GM12875 (cell line): ENCODE measurements at regions not wholly inside any gene's neighbourhood (a gene's known extent, or its start where the extent isn't known, plus 50 kb on each side); places are given as distances from the start of the nearest gene placed in this dataset.

Experiments
- H3K4me3 ChIP-seq: one replicate; pipeline ENCODE4 v1.5.1; 2011; ENCODE audit warnings: low read depth, low read length, control low read depth
- TF ChIP-seq, protein P1 (sequence below): IDR thresholded peaks from 2 replicates; pipeline ENCODE4 v1.5.1; 2011; ENCODE audit warnings: low read depth, mild to moderate bottlenecking, control low read depth, inconsistent platforms, low read length, moderate library complexity, borderline replicate concordance; ENCODE audit not compliant: insufficient read depth

DNA sequence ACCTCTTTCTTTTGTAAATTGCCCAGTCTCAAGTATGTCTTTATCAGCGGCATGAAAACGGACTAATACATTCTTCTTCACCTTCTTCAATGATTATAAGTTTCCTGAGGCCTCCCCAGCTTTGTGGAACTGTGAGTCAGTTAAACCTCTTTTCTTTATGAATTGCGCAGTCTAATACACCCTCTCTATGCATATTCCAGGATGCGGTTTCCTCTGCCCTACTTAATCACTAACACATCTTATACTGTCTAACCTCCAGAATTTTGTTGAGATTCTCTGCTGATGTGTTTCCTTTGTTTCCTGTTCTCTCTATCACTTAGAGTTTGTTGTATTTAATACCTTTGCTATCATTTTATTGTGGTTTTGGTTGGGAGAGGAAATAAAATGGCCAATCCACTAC is 145.4 kb downstream of the AEBP2 start:
- TF ChIP-seq, protein P1, sequence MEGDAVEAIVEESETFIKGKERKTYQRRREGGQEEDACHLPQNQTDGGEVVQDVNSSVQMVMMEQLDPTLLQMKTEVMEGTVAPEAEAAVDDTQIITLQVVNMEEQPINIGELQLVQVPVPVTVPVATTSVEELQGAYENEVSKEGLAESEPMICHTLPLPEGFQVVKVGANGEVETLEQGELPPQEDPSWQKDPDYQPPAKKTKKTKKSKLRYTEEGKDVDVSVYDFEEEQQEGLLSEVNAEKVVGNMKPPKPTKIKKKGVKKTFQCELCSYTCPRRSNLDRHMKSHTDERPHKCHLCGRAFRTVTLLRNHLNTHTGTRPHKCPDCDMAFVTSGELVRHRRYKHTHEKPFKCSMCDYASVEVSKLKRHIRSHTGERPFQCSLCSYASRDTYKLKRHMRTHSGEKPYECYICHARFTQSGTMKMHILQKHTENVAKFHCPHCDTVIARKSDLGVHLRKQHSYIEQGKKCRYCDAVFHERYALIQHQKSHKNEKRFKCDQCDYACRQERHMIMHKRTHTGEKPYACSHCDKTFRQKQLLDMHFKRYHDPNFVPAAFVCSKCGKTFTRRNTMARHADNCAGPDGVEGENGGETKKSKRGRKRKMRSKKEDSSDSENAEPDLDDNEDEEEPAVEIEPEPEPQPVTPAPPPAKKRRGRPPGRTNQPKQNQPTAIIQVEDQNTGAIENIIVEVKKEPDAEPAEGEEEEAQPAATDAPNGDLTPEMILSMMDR, result no peak

DNA sequence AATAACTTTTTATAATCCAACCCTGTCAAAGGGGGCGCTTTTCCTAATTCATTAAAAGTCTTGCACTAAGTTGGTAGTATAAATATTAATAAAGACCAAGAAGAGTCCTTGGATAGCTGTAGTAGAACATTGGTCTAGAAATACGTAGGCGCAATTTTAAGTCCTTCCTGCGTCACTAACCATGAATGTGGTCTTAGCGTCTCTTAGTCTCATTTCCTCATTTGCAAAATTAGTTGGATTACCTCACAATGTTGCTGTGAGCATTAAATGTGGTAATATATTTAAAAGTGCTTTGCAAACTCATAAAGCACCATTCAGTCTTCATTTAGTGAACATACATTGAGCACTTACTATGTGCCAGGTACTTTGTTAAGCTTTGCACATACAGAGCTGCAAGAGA is 149.7 kb downstream of the AEBP2 start:
- TF ChIP-seq, protein P1, result no peak
- no peak overlapping the region for H3K4me3 ChIP-seq

More for the DNA sequence above, 145.4 kb downstream of the AEBP2 start:
- H3K4me3 ChIP-seq, result no peak overlapping the region

DNA sequence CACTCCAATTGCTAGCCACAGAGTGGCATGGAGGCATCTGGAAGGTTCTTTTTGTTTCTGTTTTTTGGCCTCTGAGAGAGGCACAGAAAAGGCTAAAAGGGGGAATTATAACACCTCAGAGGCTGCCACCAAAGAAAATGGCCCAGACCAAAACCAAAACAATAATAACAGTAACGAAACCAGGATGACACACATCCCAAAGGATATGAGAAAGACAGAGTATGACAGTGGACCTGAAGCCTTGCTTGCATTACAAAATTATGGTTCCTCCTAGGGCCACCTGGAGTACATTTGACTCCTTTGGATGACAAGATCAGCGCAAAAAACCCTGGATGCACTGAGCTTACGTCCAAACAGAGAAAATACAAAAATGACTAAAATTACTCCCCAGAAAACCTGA is 152.7 kb downstream of the AEBP2 start:
- TF ChIP-seq, protein P1, result no peak
- H3K4me3 ChIP-seq, result no peak overlapping the region

DNA sequence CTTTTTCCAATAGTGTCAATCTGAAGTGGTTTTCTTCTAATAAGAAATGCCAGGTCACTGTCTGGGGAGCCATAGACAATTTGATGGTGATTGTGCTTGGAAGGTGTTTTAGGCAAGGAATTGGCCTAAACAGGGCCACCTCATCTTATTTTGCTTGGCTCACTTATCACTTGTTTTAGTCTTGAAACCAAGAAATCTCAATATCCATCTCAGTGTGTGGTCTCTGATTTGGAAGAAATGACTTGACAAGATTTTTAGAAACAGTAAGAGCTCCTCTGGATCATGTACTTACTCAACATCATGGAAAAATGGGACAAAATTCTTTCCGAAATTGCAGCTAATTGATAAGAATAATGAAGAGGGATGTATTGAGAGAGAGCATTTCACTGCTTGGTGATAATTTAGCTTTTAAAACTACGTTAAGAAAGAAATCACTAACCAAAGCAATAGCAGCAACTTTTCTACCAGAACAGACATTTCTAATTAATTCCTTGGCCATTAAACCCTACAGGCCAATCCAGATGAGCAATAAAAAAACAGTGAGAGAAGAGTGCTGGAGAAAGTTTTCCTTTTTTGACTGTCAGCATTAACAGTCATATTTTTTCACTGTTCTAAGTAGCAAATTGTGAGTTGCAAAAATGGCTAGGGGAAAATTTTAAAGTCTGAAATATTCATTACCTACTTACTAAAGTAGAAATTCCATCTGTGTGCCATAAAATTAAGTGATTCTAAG is 157.3 kb downstream of the AEBP2 start:
- no peak overlapping the region for H3K4me3 ChIP-seq
- TF ChIP-seq, protein P1, result no peak

DNA sequence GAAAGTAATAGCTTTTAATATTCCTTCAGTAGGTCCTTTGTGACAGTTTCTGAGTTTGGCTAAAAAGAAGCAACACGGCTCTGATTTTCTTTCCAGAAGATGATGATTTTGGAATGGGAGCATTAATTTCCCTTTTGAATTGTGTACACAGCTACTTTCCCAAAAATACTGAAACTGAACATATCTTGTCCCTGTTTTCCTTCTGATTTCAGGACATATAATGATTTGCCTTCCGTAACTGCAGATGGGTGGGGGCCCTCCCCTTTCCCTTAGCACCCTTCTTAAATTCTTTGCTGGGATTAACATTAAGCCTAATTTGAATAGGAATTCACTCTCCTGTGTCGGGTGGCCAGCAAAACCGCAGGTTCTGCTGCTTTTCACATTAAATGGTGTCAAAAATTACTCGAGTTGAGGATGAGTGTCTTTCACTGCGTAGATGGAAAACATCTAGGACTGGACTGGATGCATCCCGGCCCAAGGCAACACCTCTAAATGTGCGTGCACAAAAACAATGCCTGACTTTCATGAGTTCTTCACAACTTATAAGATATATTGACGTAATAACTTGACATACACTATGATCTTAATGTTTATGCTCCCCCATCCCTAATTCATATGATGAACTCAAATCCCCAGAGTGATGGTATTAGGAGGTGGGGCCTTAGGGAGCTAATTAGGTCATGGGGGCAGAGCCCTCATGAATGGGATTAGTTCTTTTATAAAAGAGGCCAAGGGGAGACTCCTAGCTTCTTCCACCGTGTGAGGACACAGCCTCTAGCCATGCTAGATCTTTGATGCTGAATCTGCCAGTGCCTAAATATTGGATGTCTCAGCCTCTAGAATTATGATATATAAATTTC is 158.1 kb downstream of the AEBP2 start:
- TF ChIP-seq, protein P1, result no peak
- H3K4me3 ChIP-seq, result no peak overlapping the region

DNA sequence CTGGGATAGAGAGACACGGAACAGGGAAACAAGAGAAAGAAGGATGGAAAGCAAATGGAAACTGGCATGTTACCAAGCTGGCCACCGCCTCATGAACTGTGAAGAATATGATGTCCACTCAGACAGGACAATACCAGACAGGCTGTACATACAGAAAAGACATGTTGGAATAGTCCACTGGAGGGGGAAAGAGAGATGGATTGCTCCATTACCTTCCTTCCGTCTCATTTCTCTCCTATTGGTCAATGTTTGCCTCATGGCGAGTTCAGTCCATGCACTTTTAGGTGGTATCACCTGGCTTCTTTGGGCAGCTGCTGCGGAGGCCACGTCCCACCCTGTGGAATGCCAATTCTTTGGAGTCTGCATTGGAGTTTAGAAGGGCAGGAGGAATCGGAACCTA is 166.4 kb downstream of the AEBP2 start:
- TF ChIP-seq, protein P1, result no peak
- no peak overlapping the region for H3K4me3 ChIP-seq
